ENCODE measurements at regions not wholly inside any gene's neighbourhood (a gene's known extent, or its start where the extent isn't known, plus 50 kb on each side); places are given as distances from the start of the nearest gene placed in this dataset.
A peak's percentile ranks its signal among the peaks of the same experiment; 100 is the strongest.

DNA sequence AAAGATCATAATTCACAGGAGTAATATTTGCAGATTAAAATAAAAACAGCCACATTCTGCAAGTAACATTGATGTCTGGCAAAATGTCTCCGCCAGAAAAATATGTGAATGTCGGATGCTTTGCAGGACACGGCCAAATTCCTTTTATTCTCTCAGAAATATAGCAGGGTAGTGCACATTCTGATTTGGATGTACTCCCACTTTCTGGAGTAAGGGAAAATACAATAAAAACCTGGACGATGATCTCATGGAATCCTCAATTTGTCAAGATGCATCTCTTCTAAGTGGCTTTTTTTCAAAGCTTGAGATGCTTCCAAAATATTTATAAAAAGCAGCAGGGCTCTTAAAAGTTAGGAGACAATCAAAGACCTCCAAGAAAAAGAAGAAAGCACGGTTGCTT, 133.3 kb downstream of the TBX5 start:
- ATAC-seq, result no peak

DNA sequence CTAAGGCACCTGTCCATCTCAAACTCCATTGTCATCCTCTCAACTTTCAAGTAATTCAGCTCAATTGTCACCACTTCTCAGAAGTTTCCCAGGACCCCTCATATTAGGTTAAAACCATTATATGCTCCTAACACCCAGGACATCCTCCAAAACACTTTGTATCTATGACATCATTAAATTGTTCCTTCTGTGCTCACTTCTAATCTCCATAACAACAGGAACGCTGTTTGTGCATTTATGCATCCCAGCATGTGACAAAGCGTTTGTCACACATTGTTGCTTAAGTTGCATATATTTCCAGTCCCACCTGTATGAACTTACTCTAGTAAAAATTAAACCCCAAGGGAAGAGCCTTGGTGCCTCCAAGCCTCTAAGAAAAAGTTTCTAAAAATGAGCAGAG, 133.9 kb downstream of the TBX5 start:
- Histone ChIP-seq H3K27me3 (no peaks in the 10 kb centered on the region), H3K4me3 (no peak overlapping the region), H3K9me3 (no peaks in the 10 kb centered on the region), H3K4me1 (no peaks in the 10 kb centered on the region), H3K36me3 (replicated peaks in 1 of 2; ENCODE audit: insufficient read depth in 1 of 2, low read depth in 2 of 2) (no peaks in the 10 kb centered on the region), H3K27ac (no peak overlapping the region)
- 33 to 36% methylated on average over 2 of the region's 2 CpGs for WGBS, 2 donors
- intact Hi-C loops (cut with DNase I), result no loop called here
- TF ChIP-seq, protein P1, sequence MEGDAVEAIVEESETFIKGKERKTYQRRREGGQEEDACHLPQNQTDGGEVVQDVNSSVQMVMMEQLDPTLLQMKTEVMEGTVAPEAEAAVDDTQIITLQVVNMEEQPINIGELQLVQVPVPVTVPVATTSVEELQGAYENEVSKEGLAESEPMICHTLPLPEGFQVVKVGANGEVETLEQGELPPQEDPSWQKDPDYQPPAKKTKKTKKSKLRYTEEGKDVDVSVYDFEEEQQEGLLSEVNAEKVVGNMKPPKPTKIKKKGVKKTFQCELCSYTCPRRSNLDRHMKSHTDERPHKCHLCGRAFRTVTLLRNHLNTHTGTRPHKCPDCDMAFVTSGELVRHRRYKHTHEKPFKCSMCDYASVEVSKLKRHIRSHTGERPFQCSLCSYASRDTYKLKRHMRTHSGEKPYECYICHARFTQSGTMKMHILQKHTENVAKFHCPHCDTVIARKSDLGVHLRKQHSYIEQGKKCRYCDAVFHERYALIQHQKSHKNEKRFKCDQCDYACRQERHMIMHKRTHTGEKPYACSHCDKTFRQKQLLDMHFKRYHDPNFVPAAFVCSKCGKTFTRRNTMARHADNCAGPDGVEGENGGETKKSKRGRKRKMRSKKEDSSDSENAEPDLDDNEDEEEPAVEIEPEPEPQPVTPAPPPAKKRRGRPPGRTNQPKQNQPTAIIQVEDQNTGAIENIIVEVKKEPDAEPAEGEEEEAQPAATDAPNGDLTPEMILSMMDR (IDR thresholded peaks at IDR 0.05), result no peak
- TF ChIP-seq POLR2A (IDR thresholded peaks at IDR 0.05), result no peak
- no peak for DNase-seq
- no peak for ATAC-seq

More for the DNA sequence above, 133.3 kb downstream of the TBX5 start:
- Histone ChIP-seq H3K27me3 (no peaks in the 10 kb centered on the region), H3K4me3 (no peak overlapping the region), H3K9me3 (no peaks in the 10 kb centered on the region), H3K4me1 (no peaks in the 10 kb centered on the region), H3K36me3 (replicated peaks in 1 of 2; ENCODE audit: insufficient read depth in 1 of 2, low read depth in 2 of 2) (no peaks in the 10 kb centered on the region), H3K27ac (no peak overlapping the region)
- WGBS, 2 donors, result 45 to 48% methylated on average over 5 of the region's 5 CpGs
- DNase-seq, result no peak
- TF ChIP-seq POLR2A (IDR thresholded peaks at IDR 0.05), result no peak
- TF ChIP-seq, protein P1 (IDR thresholded peaks at IDR 0.05), result no peak
- intact Hi-C loops (cut with DNase I), result no loop called here

DNA sequence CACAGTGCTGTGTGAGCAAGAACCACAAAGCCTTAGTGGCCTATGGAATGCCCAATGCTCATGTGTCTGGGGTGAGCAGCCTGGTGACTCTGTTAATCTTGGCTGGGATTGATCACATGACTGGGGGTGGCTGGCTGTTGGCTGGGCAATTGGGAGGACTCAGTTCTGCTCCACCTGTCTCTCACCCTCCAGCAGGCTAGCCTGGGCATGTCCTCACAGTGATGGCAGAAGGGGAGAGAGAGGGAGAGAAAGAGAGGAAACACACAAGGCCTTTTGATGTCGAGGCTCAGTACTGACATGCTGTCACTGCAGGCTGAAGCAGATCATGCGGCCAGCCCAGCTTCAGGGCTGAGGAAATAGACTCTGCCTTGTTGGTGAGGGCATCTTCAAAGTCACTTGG, 136.8 kb downstream of the TBX5 start:
- Histone ChIP-seq H3K27me3 (no peaks in the 10 kb centered on the region), H3K9me3 (no peaks in the 10 kb centered on the region), H3K4me1 (no peaks in the 10 kb centered on the region), H3K4me3 (no peak overlapping the region), H3K36me3 (replicated peaks in 1 of 2; ENCODE audit: insufficient read depth in 1 of 2, low read depth in 2 of 2) (no peaks in the 10 kb centered on the region), H3K27ac (no peak overlapping the region)
- ATAC-seq (no peak), DNase-seq (no peak)
- TF ChIP-seq, protein P1 (IDR thresholded peaks at IDR 0.05), result no peak
- intact Hi-C loops (cut with DNase I), result no loop called here
- WGBS, 2 donors, result 25 to 50% methylated on average over 2 of the region's 2 CpGs

DNA sequence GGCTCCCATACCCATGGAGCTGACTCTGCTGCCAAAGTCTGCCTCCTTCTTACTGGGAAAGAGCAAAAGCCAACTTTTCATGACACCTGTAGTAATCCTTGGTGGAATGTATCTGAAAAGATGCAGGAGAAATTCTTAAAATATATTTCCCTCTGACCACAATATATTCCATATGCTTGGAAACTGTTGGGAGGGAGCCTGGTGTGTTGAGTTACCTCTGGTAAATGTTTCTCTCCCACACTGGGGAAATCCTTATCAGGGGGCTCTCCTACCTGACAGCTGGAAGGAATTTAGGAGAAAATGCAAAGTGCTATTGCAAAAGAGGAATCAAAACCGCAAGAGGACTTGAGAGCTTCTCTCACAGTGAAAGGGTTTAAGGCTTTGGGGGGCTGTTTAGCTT, 139.4 kb downstream of the TBX5 start:
- H3K27me3 ChIP-seq, result no peaks in the 10 kb centered on the region
- H3K36me3 ChIP-seq (replicated peaks in 1 of 2; ENCODE audit: insufficient read depth in 1 of 2, low read depth in 2 of 2), result no peaks in the 10 kb centered on the region
- WGBS, 2 donors, result 29 to 47% methylated on average over 1 of the region's 1 CpG
- no peaks in the 10 kb centered on the region for H3K4me1 ChIP-seq
- intact Hi-C loops (cut with DNase I), result no loop called here
- H3K4me3 ChIP-seq, result no peak overlapping the region
- ATAC-seq (no peak), DNase-seq (no peak)
- H3K9me3 ChIP-seq, result no peaks in the 10 kb centered on the region
- no peak overlapping the region for H3K27ac ChIP-seq
- TF ChIP-seq POLR2A (IDR thresholded peaks at IDR 0.05), result no peak
- TF ChIP-seq, protein P1 (IDR thresholded peaks at IDR 0.05), result no peak

DNA sequence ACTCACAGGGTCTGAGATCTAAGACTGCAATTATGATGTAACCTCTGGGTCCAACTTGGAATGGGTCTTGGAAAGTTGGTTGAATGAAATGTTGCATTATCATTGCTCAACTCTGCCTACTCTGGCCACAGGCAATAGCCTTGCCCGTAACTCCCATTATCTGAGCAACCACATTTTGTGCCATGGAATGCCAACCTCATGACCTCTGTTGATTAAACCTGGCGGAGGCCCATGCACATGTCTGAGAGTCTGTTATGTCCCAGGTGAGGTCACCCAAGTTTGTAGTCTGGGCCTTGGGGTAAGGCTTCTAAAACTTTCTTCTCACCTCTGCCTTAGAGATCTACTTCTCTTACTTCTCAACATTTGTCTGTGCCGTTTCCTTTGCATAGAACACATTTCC, 140.9 kb downstream of the TBX5 start:
- no peak for TF ChIP-seq POLR2A (IDR thresholded peaks at IDR 0.05)
- TF ChIP-seq, protein P1 (IDR thresholded peaks at IDR 0.05), result no peak
- DNase-seq (peak in 2 of 4 donors; percentile 6 to 16), ATAC-seq (no peak)
- intact Hi-C loops (cut with DNase I), result no loop called here
- Histone ChIP-seq H3K27ac (no peak overlapping the region), H3K9me3 (no peaks in the 10 kb centered on the region), H3K27me3 (no peaks in the 10 kb centered on the region), H3K36me3 (replicated peaks in 1 of 2; ENCODE audit: insufficient read depth in 1 of 2, low read depth in 2 of 2) (no peaks in the 10 kb centered on the region), H3K4me3 (no peak overlapping the region), H3K4me1 (no peaks in the 10 kb centered on the region)
- WGBS, 2 donors, result 41 to 52% methylated on average over 3 of the region's 3 CpGs

Measured in body of pancreas (tissue), 4 donors.